Activated CD8-positive, alpha-beta T cell treated with anti-CD3 and anti-CD28 coated beads, Interleukin-2, amount 10 ng/mL, durations not matched to agents 7 days and 5 days (primary cell): ENCODE measurements at regions not wholly inside any gene's neighbourhood (a gene's known extent, or its start where the extent isn't known, plus 50 kb on each side); places are given as distances from the start of the nearest gene placed in this dataset.

Source experiments
- ATAC-seq: fragments of 150-1000 bp; cut with Tn5 transposase; one replicate; pipeline ENCODE4 v1.10.0; 2021; ENCODE audit warnings: moderate library complexity
- CTCF ChIA-PET: fragments of 350-600 bp; sonication (Branson Sonifier 250); formaldehyde crosslinking; loops from one replicate; lab custom pipeline; 2021; ENCODE audit warnings: antibody characterized with exemption; lab: Charles Lee
- POLR2A ChIA-PET: fragments of 350-600 bp; sonication (Branson Sonifier 250); formaldehyde crosslinking; loops from one replicate; lab custom pipeline; 2021; ENCODE audit warnings: antibody characterized with exemption; lab: Charles Lee
- DNase-seq: peaks from one replicate; pipeline ENCODE4 v3.0.0-alpha.2; 2020
- H3K27ac Mint-ChIP-seq: one replicate; pipeline ENCODE4 v1.8.0; 2021; ENCODE audit warnings: mild to moderate bottlenecking, mixed read lengths
- H3K27me3 Mint-ChIP-seq: one replicate; pipeline ENCODE4 v1.8.0; 2021; ENCODE audit warnings: low read depth, mixed read lengths
- H3K36me3 Mint-ChIP-seq: one replicate; pipeline ENCODE4 v1.8.0; 2021; ENCODE audit warnings: low read depth, mixed read lengths
- H3K4me1 Mint-ChIP-seq: one replicate; pipeline ENCODE4 v1.8.0; 2021; ENCODE audit warnings: low read depth, mixed read lengths
- H3K4me3 Mint-ChIP-seq: one replicate; pipeline ENCODE4 v1.8.0; 2021; ENCODE audit warnings: mild to moderate bottlenecking, mixed read lengths
- H3K9me3 Mint-ChIP-seq: one replicate; pipeline ENCODE4 v1.8.0; 2022; ENCODE audit warnings: mixed read lengths; ENCODE audit not compliant: insufficient read depth

GRCh38 chr10:35854661-35855060, 212.6 kb upstream of the FZD8 start:
- Mint-ChIP-seq H3K4me3 (no peak overlapping the region), H3K9me3 (peaks cover 4% of the 10 kb centered on the region), H3K27me3 (no peaks in the 10 kb centered on the region), H3K36me3 (no peaks in the 10 kb centered on the region), H3K4me1 (no peaks in the 10 kb centered on the region), H3K27ac (no peak overlapping the region)
- DNase-seq (no peak), ATAC-seq (no peak)
- POLR2A ChIA-PET: no interaction called here
- CTCF ChIA-PET: no interaction called here

- H3K27me3 Mint-ChIP-seq: no peaks in the 10 kb centered on the region
- ChIA-PET POLR2A (no interaction called here), CTCF (no interaction called here)
- H3K36me3 Mint-ChIP-seq: no peaks in the 10 kb centered on the region
- ATAC-seq (no peak), DNase-seq (no peak)
- H3K4me1 Mint-ChIP-seq: no peaks in the 10 kb centered on the region
- no peak overlapping the region for H3K27ac Mint-ChIP-seq
- H3K4me3 Mint-ChIP-seq: no peak overlapping the region
- peaks cover 7% of the 10 kb centered on the region for H3K9me3 Mint-ChIP-seq
Measured at GRCh38 chr10:35852721-35853120, 210.6 kb upstream of the FZD8 start.

- Mint-ChIP-seq H3K4me1 (no peaks in the 10 kb centered on the region), H3K27me3 (no peaks in the 10 kb centered on the region), H3K36me3 (no peaks in the 10 kb centered on the region), H3K4me3 (no peak overlapping the region), H3K9me3 (peaks cover 3% of the 10 kb centered on the region), H3K27ac (no peak overlapping the region)
- ChIA-PET CTCF (no interaction called here), POLR2A (no interaction called here)
- no peak for ATAC-seq
- DNase-seq: no peak
Measured at GRCh38 chr10:35848412-35848811, 206.3 kb upstream of the FZD8 start.

- CTCF ChIA-PET: no interaction called here
- Mint-ChIP-seq H3K27me3 (no peaks in the 10 kb centered on the region), H3K36me3 (no peaks in the 10 kb centered on the region), H3K27ac (no peak overlapping the region), H3K9me3 (peaks cover 8% of the 10 kb centered on the region), H3K4me3 (no peak overlapping the region), H3K4me1 (no peaks in the 10 kb centered on the region)
- DNase-seq: no peak
- POLR2A ChIA-PET: no interaction called here
- no peak for ATAC-seq
Measured at GRCh38 chr10:35844686-35845085, 202.6 kb upstream of the FZD8 start.

- DNase-seq (no peak), ATAC-seq (no peak)
- H3K36me3 Mint-ChIP-seq: no peaks in the 10 kb centered on the region
- H3K4me3 Mint-ChIP-seq: no peak overlapping the region
- ChIA-PET POLR2A (no interaction called here), CTCF (no interaction called here)
- no peak overlapping the region for H3K27ac Mint-ChIP-seq
- H3K4me1 Mint-ChIP-seq: no peaks in the 10 kb centered on the region
- no peaks in the 10 kb centered on the region for H3K27me3 Mint-ChIP-seq
- peaks cover 10% of the 10 kb centered on the region for H3K9me3 Mint-ChIP-seq
Measured at GRCh38 chr10:35843524-35844181, 201.6 kb upstream of the FZD8 start.

- ATAC-seq: no peak
- Mint-ChIP-seq H3K27ac (no peak overlapping the region), H3K4me1 (no peaks in the 10 kb centered on the region), H3K36me3 (no peaks in the 10 kb centered on the region), H3K27me3 (no peaks in the 10 kb centered on the region), H3K4me3 (no peak overlapping the region), H3K9me3 (peaks cover 8% of the 10 kb centered on the region)
- CTCF ChIA-PET: no interaction called here
- POLR2A ChIA-PET: no interaction called here
- no peak for DNase-seq
Measured at GRCh38 chr10:35838054-35838453, 196.0 kb upstream of the FZD8 start.

- H3K36me3 Mint-ChIP-seq: no peaks in the 10 kb centered on the region
- H3K27ac Mint-ChIP-seq: no peak overlapping the region
- ATAC-seq (no peak), DNase-seq (no peak)
- ChIA-PET CTCF (interaction anchor here (0.6 kb wide), 1 partner anchor 315 kb away, joined by 3 read pairs; no protein-coding TSS in a partner anchor), POLR2A (no interaction called here)
- no peaks in the 10 kb centered on the region for H3K4me1 Mint-ChIP-seq
- H3K9me3 Mint-ChIP-seq: peaks cover 4% of the 10 kb centered on the region
- H3K27me3 Mint-ChIP-seq: no peaks in the 10 kb centered on the region
- H3K4me3 Mint-ChIP-seq: no peak overlapping the region
Measured at GRCh38 chr10:35835545-35835944, 193.4 kb upstream of the FZD8 start.

GRCh38 chr10:35834877-35835494, 192.9 kb upstream of the FZD8 start:
- no peaks in the 10 kb centered on the region for H3K4me1 Mint-ChIP-seq
- DNase-seq (no peak), ATAC-seq (no peak)
- no peaks in the 10 kb centered on the region for H3K36me3 Mint-ChIP-seq
- H3K9me3 Mint-ChIP-seq: peaks cover 4% of the 10 kb centered on the region
- CTCF ChIA-PET: interaction anchor here (0.6 kb wide), 1 partner anchor 315 kb away, joined by 3 read pairs; no protein-coding TSS in a partner anchor
- POLR2A ChIA-PET: no interaction called here
- H3K27ac Mint-ChIP-seq: no peak overlapping the region
- no peaks in the 10 kb centered on the region for H3K27me3 Mint-ChIP-seq
- H3K4me3 Mint-ChIP-seq: no peak overlapping the region

GRCh38 chr10:35827783-35828182, 185.7 kb upstream of the FZD8 start:
- Mint-ChIP-seq H3K4me3 (no peak overlapping the region), H3K27ac (no peak overlapping the region), H3K4me1 (no peaks in the 10 kb centered on the region), H3K36me3 (no peaks in the 10 kb centered on the region), H3K27me3 (no peaks in the 10 kb centered on the region), H3K9me3 (no peaks in the 10 kb centered on the region)
- POLR2A ChIA-PET: no interaction called here
- ATAC-seq (no peak), DNase-seq (no peak)
- CTCF ChIA-PET: interaction anchor here (0.7 kb wide), 1 partner anchor 181 kb away, joined by 3 read pairs; no protein-coding TSS in a partner anchor

GRCh38 chr10:35824704-35825103, 182.6 kb upstream of the FZD8 start:
- Mint-ChIP-seq H3K27ac (no peak overlapping the region), H3K4me3 (no peak overlapping the region), H3K27me3 (no peaks in the 10 kb centered on the region), H3K36me3 (no peaks in the 10 kb centered on the region), H3K9me3 (no peaks in the 10 kb centered on the region), H3K4me1 (no peaks in the 10 kb centered on the region)
- DNase-seq (no peak), ATAC-seq (no peak)
- CTCF ChIA-PET: no interaction called here
- POLR2A ChIA-PET: no interaction called here

GRCh38 chr10:35822316-35822715, 180.2 kb upstream of the FZD8 start:
- ATAC-seq: no peak
- ChIA-PET CTCF (no interaction called here), POLR2A (no interaction called here)
- Mint-ChIP-seq H3K4me3 (no peak overlapping the region), H3K4me1 (no peaks in the 10 kb centered on the region), H3K36me3 (no peaks in the 10 kb centered on the region), H3K27me3 (no peaks in the 10 kb centered on the region), H3K9me3 (no peaks in the 10 kb centered on the region), H3K27ac (no peak overlapping the region)
- no peak for DNase-seq

- no peak overlapping the region for H3K4me3 Mint-ChIP-seq
- CTCF ChIA-PET: no interaction called here
- DNase-seq: no peak
Measured at GRCh38 chr10:35821339-35821911, 179.3 kb upstream of the FZD8 start.

More at GRCh38 chr10:35821339-35821911, 179.3 kb upstream of the FZD8 start:
- Mint-ChIP-seq H3K27me3 (no peaks in the 10 kb centered on the region), H3K36me3 (no peaks in the 10 kb centered on the region), H3K9me3 (no peaks in the 10 kb centered on the region), H3K27ac (no peak overlapping the region), H3K4me1 (no peaks in the 10 kb centered on the region)
- ATAC-seq: no peak
- POLR2A ChIA-PET: no interaction called here
